Right lobe of liver (tissue), 4 donors: ENCODE measurements at regions not wholly inside any gene's neighbourhood (a gene's known extent, or its start where the extent isn't known, plus 50 kb on each side); places are given as distances from the start of the nearest gene placed in this dataset.

Source experiments
- CTCF ChIP-seq, 4 donors: fragments of 200-600 bp in 3 of 4; fragments of 450-650 bp in 1 of 4; IDR thresholded peaks; one replicate each; pipeline versions ENCODE4 v1.5.1 to v1.8.0; 2016 to 2022; ENCODE audit warnings: antibody characterized with exemption in 4 of 4, mild to moderate bottlenecking in 2 of 4
- POLR2A ChIP-seq: fragments of 450-650 bp; IDR thresholded peaks from one replicate; pipeline ENCODE4 v1.6.1; 2017; ENCODE audit warnings: antibody characterized with exemption, mild to moderate bottlenecking
- donor health status: DM: no; HTN: no; CAD: no.
- donor health status: DM: no; HTN: no; CAD: no.
- donor health status: DM: no; HTN: yes; CAD: no.

- TF ChIP-seq CTCF (IDR thresholded peaks at IDR 0.05) (no peak), POLR2A (no peak)
Observed at GRCh38 chr1:47618830-47619229, 181.0 kb downstream of the FOXD2 start.
